Epithelial cell of esophagus (primary cell): ENCODE measurements at regions not wholly inside any gene's neighbourhood (a gene's known extent, or its start where the extent isn't known, plus 50 kb on each side); places are given as distances from the start of the nearest gene placed in this dataset.

Experiments
- DNase-seq: peaks from one replicate; pipeline ENCODE4 v3.0.0; 2010; ENCODE audit warnings: low read depth
- H3K4me3 ChIP-seq: 2 replicates; pipeline ENCODE4 v1.5.1; 2011; ENCODE audit warnings: mild to moderate bottlenecking, low read length, control low read depth
- CTCF ChIP-seq: IDR thresholded peaks from 2 replicates; pipeline ENCODE4 v1.5.1; 2011; ENCODE audit warnings: low read depth, mild to moderate bottlenecking, low read length, control low read depth, inconsistent platforms; ENCODE audit not compliant: insufficient read depth; ENCODE audit errors: missing control alignments

DNA sequence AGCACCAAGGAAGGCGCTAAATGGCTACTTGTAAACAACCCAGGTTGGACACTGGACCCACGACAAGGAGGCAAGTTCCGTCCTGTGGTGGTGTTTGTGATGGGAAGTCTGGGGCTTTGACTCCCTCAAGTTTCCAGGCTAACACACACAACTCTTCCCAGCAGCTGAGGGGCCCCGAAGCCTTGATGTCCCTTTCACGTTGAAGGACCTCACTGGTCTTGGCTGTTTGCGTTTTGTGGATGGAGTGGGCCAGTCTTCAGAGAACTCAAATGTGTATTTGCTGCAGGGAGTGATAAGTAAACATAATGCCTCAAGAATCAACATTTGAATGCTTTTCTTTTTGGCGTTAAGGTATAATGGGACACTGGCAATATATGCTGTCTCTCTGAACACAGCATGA lies 199.2 kb downstream of the TM9SF2 start:
- DNase-seq, result no peak
- TF ChIP-seq CTCF, result no peak
- H3K4me3 ChIP-seq, result no peak overlapping the region

- DNase-seq, result no peak
- TF ChIP-seq CTCF, result no peak
- no peak overlapping the region for H3K4me3 ChIP-seq
Measured at GRCh38 chr13:99698816-99699099, 197.5 kb downstream of the TM9SF2 start.

GRCh38 chr13:99698010-99698815 lies 196.9 kb downstream of the TM9SF2 start:
- no peak for TF ChIP-seq CTCF
- no peak overlapping the region for H3K4me3 ChIP-seq
- DNase-seq, result no peak

DNA sequence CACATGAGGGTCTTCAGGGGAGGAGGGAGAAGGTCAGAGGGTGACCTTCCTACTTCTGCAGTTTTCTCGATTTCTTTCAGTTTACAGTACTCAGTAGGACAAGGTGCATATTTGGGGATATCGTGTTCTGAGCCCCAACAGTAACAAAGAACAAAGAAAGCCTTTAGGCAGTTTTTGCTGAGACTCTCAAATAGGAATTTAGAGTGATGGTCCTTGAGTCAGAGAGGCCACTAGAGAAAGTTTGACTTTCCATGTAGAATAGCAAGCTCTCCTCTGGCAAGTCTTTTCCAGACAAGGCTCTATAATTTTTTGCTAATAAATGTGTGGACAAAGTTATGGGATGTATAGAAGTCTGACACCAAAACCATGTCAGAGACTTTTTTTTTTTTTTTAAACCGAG lies 194.6 kb downstream of the TM9SF2 start:
- no peak overlapping the region for H3K4me3 ChIP-seq
- no peak for DNase-seq
- no peak for TF ChIP-seq CTCF

- H3K4me3 ChIP-seq, result no peak overlapping the region
- no peak for TF ChIP-seq CTCF
- DNase-seq, result no peak
Measured at GRCh38 chr13:99693852-99694611, 192.8 kb downstream of the TM9SF2 start.

DNA sequence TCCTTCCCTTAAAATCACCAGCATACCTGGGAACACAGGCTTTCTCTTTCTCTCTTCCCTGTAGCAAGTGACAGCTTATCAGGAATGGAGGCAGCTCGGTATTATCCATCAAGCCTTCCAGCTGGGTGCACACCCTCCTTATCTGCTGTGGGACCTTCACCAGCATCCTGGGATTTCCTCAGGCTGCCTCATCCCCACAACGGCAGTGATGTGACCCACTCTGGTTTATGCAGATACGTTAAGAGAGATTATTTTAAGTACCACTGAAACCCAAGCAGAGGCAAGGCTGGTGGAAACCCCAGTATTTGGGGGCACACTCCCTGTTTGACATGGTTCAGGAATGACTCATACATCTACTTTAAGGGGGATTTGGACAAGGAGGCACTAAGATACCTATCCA lies 192.1 kb downstream of the TM9SF2 start:
- no peak overlapping the region for H3K4me3 ChIP-seq
- TF ChIP-seq CTCF, result no peak
- DNase-seq, result no peak
